GM19023 (cell line): ENCODE measurements at regions not wholly inside any gene's neighbourhood (a gene's known extent, or its start where the extent isn't known, plus 50 kb on each side); places are given as distances from the start of the nearest gene placed in this dataset.

Source experiments
- ATAC-seq: cut with Tn5 transposase; IDR thresholded peaks from one replicate; pipeline ENCODE4 v1.9.1; 2021; ENCODE audit warnings: mild to moderate bottlenecking, moderate library complexity; ENCODE audit not compliant: unreplicated experiment

DNA sequence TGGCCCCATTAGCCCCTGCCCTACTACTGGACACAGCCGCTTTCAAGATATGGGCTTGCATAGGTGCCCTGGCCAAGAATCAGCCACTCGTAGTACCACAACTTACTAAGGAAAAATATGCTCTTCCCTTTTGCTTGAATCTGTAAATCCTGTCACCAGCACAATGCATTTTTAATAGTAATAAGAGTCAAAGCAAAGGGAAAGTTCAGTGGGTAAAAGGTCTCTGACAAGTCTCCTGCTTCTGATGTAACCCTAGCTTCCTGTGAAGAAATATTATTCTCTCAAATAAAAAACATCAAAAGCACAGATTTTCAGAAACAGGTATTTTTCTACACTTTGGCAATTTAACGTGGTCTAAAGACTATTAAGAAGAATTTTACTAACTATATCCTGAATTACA lies 373.8 kb downstream of the GJA1 start:
- no peak for ATAC-seq

DNA sequence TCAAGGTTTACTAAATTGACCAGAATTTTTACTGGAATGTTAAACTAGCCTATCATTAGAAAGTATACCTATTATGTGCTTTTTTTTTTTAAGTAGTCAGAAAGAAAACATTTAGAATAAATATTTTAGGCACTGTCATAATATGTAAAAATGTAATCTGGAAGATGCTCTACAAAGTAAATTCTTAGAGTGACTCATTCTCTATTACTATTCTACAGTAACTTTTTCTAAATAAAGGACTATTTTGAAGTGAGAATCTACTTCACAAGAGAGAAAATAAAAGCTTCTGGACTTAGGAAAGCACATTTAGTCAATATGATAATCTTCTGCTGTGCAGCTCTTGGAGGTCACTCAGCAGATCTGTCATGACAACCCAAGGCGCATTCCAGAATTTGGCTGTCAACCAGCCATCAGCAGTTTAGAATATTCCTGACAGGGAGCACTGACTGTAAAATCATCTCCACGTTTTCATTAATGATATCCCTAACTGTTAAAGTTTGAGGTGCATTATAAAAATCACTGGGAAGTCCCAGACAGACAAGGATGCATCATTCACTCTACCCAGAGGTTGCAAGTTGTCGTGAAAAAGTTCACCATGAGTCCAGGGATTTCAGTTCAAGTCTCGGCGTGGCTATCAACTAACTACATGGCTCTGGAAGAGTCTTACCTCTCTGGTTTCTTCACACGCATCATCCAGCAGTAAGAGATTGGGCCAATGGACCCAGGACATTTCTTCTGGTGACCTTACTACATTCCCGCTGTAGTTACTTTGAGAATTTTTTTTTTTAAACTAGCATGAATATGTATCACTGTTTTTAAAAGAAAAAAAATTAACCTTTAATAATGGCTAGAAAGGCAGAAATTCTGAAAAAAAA lies 374.9 kb downstream of the GJA1 start:
- ATAC-seq: no peak

DNA sequence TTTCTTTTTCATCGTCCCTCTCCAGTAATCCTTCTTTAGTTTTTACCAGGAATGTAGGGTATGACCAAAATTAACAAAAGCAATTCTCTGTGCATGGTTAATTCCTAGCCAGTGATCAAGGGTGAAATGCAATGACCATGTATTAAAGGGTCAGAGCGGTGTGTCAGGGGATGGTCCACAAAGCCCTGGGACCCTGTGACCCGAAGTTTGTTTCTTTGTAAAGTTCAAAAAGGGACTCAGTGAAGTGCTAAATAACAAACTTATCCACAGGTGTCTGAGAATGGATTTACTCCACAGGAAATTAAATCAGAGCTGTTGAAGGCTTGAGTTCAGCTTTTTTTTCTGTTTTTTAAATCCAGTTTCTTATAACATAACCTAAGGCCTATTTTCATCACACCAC lies 375.7 kb downstream of the GJA1 start:
- no peak for ATAC-seq

DNA sequence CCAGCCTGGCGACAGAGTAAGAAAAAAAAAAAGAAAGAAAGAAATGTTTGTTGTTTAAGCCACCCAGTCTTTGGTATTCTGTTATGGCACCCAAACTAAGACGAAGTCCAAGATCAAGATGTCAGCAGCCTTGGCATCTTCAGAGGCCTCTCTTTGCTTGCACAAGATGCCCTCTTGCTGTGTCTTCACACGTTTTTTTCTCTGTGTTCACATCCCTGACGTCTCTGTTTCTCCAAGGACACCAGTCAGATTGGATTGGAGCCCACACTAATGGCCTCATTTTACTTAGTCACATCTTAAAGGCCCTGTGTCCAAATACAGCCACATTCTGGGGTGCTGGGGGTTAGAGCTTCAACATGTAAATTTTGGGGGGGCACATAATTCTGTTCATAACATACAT lies 380.9 kb downstream of the GJA1 start:
- ATAC-seq: no peak

DNA sequence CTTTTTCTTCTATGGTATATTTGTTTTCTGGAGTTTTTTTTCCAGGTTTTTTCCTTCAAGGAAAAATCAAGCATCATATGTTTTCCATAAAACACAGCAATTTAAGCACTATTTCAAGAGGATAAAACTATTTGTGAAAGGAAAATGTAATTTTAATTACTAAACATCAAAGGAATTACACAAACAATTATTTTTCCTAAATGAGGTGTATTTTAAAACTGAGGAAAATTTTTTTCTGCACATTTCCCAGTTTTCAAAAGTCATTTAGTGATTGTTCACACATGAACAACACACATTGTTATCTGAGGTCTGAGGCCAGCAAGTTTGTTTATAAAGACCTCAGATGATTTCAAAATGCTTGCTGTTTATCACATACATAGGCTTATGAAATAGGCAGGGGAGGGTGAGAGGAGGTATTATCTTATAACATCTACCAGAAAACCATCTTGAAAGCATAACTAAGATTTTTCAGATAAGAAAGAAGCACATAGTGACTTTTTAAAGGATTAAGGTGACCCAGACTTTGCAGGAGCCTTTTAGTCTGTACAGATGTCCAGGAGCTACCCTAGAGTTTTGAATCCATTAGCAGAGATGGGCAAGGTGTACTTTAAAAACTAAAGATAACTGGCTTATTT lies 381.6 kb downstream of the GJA1 start:
- ATAC-seq: no peak

DNA sequence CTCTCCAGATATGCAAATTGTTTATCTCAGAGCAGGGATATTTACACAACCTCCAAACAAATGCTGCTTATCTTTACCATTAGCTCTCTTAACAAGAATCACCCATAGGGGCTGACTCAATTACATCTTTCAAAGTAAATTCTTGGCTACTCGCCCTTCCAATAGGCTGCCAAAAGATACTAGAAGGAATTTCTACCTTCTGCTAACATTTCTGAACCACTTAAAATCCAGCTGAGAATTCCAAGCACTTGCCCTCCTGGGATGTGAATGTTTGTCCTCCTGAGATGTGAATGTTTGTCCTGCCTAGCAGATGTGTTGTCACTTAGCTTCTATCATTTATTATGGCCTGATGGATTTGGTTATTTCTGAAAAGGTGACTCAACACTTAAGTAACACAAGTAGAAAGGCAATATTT lies 388.0 kb downstream of the GJA1 start:
- no peak for ATAC-seq

DNA sequence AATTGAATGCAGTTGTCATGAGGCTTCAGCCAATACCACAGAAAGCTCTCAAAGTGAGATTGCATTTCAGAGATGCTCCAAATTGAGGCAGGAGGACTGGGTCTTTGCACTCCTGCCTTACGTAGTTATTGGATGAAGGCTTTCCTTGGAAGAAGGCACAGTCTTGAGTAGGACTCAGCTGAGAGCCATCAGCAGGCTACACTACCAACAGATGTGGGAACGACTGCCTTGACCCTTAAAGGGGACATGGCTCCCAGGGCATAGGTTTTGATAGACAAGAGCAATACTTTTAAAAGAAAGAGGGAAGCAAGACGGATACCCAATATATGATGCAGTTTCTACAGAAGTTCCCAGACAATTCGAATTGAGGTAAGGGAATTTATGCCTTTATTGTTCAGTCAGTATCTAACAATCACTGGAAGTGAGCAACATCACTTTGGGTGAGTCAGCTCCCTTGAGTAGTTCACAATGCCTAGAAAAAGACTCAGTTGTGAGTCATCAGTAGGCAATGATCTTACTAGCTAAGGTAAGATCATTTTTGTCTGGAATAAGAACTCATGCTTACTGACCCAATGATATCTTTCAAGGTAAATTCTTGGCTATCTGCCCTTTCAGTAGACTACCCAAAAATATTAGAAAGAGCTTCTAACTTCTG lies 390.8 kb downstream of the GJA1 start:
- ATAC-seq: no peak

DNA sequence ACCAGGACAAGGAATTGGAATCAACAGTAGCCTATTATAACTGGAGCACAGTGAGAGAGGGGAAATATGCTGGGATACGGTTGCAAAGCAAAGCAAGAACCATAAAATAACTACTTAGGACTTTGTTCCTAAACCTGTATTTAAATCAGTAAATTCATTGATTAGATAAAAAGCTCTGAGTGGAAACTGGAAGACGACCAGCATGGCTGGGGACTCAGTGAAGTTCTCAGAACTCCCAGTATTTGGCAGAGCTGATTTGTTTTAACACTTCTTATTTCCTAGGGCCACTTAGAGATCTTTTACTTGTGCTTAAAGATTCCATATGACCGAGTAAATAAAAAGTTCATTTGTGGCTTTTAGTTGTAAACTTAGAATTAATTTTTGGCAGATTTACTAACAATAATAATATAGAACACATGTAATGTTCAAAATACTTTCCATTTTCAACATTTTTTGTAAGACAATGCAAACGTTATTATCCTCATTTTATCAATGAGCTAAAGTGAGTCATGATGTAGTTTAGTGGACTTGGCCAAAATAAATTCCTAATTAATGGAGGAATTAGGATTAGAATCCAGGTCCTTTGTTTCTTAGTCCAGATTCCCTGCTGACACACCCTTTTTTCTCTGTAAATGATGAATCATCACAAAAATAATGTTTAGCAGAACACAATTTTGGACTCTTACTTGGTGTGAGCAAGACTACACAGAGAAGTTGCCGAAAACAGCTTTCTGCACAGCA lies 392.9 kb downstream of the GJA1 start:
- ATAC-seq: no peak

DNA sequence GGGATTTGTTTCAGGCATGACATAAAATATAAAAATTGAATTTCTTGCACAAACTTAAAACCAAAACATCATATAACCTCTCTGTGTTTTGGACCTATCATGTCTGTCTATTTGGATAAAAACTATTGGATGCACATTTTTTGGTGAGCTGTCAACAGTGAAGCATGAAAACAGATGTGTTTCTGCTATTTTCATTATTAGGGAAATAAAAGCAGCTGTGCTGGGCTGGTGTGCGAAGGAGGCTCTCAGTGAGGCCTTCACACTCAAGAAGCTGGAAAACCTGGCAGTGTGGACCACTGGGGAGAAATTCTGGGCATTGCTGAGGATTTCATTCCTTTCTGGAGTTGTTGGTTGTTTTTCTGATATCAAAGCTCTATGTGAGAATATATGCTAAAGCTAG lies 395.3 kb downstream of the GJA1 start:
- no peak for ATAC-seq

DNA sequence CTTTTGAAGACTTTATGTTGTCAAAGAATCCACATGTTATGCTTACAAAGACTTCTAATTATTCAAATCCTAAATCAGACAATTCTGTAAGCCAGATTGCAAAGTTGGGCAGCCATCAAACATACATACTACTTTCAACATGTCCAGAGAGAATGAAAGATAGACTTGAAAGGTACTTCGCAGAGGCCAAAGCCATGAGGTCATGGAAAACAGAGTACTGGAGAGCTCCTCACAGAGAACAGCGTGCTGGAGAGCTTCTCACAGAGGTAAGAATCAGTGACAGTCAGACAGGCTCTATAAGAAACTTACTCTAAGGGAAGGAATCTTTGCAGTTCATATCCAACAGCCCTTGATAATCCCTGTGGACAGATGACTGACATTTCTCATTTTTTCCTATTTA lies 400.2 kb downstream of the GJA1 start:
- ATAC-seq: no peak

DNA sequence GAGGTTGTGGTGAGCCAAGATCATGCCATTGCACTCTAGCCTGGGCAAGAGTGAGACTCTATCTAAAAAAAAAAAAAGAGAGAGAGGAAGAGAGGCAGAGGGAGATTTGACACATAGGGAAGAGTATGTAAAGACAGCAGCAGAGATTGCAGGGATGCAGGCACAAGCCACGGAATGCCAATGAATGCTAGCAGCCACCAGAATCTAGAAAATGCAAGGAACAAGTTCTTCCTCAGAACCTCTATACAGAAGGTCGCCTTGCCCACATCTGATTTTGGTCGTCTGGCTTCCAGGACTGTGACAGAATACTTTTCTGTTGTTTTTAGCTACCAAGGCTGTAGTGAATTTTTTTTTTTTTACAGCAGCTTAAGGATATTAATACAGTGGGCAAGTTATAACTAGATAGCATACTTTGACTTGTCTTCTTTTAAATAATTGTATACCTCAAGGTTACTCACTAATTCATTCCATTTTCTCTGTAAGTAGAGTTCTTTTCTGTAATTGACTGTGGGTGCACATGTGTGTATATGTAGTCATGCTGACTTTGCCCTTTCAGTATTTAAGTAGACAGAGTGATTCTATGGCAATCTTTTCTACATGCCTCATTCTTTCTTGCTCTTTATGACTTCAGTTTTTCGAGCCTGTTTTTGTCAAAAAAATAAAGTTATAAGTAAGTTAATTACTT lies 402.2 kb downstream of the GJA1 start:
- ATAC-seq: no peak

DNA sequence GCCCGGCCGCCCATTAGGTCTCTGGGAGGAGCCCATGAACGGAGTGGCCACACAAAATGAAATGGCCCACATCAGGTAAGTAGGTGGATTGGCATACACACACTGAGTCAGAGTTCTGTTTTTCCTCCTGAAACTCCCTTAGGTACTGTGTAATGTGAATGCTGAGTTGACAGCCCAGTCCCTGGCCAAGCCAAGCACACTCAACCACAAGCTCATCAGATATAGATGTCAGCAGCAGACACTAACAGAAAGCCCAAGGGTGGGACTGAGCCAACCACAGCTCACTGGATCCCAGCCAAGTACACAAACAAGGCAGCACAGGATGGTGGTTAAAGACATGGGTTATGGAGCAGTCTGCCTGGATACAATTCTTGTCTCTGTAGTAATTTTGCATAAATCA lies 403.4 kb downstream of the GJA1 start:
- no peak for ATAC-seq

DNA sequence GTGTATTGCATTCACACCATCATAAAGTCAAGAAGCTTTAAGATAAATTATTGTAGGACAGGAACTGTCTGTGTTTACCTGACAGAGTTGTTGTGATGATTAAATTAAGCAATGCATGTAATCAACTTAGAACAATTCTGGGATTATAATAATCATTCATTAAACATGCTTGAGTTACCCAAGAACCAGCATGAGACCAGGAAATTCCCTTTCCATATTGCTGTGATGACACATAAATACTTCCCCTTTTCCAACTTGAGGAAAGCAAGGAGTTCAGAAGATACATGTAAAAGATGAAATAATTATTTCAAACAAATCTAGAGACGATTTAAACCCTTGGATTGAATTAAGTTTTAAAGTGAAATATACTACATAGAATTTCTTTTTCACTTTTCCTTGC lies 404.4 kb downstream of the GJA1 start:
- ATAC-seq: no peak

DNA sequence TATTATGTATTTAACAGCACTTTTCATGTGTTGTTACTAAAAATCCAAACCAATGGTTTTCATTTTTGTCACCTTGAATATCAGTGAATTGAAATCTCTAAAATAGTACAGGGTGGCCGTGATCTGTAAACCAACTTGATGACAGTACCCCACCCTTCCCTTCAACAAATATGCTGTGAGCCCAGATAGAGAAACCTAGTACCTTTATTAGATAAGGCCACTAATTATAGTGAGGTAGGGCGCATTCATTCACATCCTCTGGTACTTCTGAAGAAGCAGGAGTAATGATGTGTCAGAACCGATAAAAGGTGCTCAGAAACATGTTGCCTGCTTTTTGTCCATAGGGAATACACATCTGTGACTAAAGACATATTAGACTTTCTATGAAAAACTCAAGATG lies 409.5 kb downstream of the GJA1 start:
- ATAC-seq: no peak

DNA sequence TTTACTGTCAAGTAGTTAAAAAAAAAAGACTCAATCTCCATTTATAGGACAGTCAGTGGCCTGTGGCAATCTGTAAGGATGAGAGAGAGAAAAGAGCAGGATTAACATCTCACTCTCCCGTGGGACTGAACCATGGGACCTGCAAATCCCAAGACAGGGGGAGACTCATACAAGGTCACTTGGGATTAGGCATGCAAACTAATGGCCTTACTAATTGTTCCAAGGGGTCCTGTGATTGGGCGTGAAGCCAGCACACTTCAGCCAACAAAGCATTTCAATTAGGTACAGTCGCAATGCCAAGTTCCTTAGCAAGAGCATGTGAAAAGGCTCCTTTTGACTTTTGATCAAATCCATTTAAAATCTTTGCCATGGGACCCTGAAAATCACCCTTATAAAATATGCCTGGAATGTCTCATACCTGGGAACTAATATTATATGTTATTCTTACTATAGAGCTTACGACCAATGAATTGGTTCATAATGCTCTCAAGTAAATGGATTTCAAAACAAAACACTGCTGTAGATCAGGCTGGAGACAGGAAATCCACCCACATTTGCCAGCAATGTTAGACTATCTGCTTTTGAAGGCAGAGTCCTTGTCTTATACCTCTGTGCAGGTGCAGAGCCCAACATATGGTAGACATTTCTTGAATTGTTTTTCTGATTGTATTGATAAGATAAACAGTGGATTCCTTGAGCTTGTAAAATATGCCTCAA lies 412.5 kb downstream of the GJA1 start:
- ATAC-seq: no peak

DNA sequence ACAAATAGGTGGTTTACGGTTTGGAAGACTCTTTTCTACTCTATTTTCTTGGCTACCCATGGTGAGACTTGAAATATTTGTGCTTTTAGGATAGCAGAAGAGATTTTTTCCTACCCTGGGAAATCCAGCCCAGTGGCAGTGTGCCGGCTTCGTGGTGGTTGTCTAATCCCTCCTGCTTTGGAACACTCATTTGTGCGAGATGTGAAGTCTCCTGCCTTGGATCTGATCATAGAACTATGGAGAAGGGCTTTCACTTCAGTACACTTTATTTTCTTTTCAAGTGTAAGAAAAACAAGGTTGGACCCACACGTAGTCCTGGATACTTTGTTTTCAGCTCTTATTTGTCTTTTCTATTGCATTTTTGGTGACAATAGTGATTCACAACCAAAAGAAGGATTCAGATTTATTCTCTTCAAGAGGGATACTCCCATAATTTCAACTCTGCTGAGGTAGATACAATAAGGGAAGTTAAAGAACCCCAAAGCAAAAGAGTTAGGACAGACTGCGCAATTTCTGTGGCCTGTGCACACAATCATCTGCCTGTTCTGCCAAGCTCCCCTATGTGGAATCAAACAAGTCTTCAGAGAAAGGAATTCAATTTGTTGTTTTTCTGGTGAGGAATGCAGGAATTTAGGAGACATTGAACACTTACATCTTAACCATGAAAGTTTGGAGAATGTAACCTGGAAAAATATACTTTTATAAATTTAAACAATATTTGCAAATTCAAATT lies 413.2 kb downstream of the GJA1 start:
- ATAC-seq: no peak

DNA sequence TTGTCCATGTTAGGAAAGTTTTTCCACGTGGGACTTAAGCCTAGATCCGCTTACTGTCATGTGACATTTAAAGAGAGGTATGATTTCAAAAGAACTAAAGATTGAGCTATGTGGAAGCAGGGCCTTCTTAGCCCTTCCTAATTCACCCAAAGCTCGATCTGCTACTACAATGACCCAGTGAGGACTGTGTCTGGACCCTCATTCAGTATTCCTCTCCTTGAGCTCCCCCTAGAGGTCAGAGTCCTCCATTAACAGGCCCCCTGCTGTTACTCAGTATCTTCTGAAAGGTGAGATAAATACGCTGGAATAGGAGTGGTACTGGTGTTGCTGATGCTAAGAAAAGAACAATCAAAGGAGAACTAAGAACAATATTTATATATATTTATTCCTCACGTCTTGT lies 414.0 kb downstream of the GJA1 start:
- ATAC-seq: peak; percentile 93

DNA sequence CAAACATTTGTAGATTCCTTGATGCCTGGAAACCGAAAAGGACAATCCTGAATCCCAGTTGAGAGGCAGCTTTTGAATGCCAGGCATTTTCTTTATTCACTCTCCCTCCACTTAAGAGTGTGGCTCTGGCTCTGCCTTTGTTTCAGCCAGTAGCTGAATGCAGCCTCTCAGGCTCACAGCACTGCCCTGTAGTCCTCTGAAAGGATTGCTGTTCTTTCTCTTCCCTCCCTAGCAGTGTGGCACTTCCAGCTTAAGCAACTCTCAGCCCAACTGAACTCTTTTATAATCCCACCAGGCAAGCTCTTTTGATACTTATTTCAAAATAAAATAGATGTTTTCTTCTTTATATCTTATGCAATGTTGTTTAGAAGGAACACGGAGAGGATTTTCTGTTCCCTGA lies 415.6 kb downstream of the GJA1 start:
- ATAC-seq: no peak

DNA sequence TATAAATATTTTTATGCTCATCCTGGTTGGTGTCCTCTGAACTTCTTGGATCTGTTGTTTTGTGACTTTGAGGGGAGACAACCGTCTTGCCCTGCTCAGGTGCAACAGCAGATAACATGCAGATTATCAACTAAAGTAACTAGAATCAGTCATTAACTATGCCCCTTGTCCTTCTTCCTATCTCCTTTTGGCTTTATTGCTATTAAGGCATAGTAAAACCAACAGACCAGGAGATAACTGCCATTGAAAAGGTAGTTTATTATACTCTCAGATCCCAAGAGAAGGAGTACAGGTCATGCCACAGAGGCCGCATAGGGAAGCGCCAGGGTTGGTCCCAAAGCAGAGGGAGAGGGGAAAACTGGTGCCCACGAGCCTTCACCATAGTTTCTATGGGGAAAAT lies 418.2 kb downstream of the GJA1 start:
- ATAC-seq: no peak

DNA sequence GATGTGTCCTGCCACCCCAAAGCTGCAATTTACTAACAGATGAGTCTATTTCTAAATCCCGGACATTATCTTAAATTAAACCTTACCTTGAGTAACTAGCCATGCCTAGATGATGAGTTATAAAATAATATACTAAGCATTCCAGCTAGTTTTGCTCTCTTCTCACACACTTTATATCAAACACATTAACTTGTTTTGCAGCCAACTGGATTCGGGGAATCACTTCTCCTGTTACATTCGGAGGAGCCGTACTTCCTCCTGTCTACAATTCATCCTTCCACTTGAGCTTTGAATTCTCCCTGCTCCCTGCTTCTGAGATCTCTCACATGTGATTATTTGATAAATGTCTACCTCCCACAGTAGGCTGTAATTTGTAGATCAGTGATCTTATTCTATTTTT lies 420.1 kb downstream of the GJA1 start:
- ATAC-seq: no peak
